Inflammatory macrophage (primary cell): ENCODE measurements at regions not wholly inside any gene's neighbourhood (a gene's known extent, or its start where the extent isn't known, plus 50 kb on each side); places are given as distances from the start of the nearest gene placed in this dataset.
A peak's percentile ranks its signal among the peaks of the same experiment; 100 is the strongest.
"Not testable (repeated sequence)": the region's sequence is repeated elsewhere in the genome, so short reads cannot be mapped to it uniquely, and the experiment has no call there.

Source experiments
- DNase-seq, 2 donors: peaks; one replicate each; pipeline ENCODE4 v3.0.0-alpha.2; 2020 to 2022

GRCh38 chr5:4020400-4020799 lies 424.8 kb downstream of the IRX1 start:
- DNase-seq = no peak

GRCh38 chr5:4022056-4022670 lies 426.5 kb downstream of the IRX1 start:
- DNase-seq = no peak

GRCh38 chr5:4023091-4023752 lies 427.6 kb downstream of the IRX1 start:
- DNase-seq = no peak

- no peak for DNase-seq
Observed at GRCh38 chr5:4023753-4024335, 428.2 kb downstream of the IRX1 start.

- DNase-seq = no peak
Observed at GRCh38 chr5:4027088-4027734, 431.6 kb downstream of the IRX1 start.

GRCh38 chr5:4028384-4028783 lies 432.8 kb downstream of the IRX1 start:
- DNase-seq = no peak

GRCh38 chr5:4033546-4033945 lies 437.9 kb downstream of the IRX1 start:
- not testable (repeated sequence) for DNase-seq

GRCh38 chr5:4036861-4037260 lies 441.2 kb downstream of the IRX1 start:
- no peak for DNase-seq

- DNase-seq = no peak
Observed at GRCh38 chr5:4038994-4039393, 443.4 kb downstream of the IRX1 start.

GRCh38 chr5:4042311-4042710 lies 446.7 kb downstream of the IRX1 start:
- DNase-seq = peak in 1 of 2 donors; percentile 19

- DNase-seq = no peak
Observed at GRCh38 chr5:4043135-4043534, 447.5 kb downstream of the IRX1 start.

GRCh38 chr5:4044881-4045280 lies 449.2 kb downstream of the IRX1 start:
- DNase-seq = no peak

GRCh38 chr5:4048398-4048797 lies 452.8 kb downstream of the IRX1 start:
- DNase-seq = no peak

GRCh38 chr5:4050203-4050602 lies 454.6 kb downstream of the IRX1 start:
- no peak for DNase-seq

- DNase-seq = no peak
Observed at GRCh38 chr5:4053136-4053535, 457.5 kb downstream of the IRX1 start.

GRCh38 chr5:4054092-4054491 lies 458.5 kb downstream of the IRX1 start:
- DNase-seq = no peak

- no peak for DNase-seq
Observed at GRCh38 chr5:4058899-4059298, 463.3 kb downstream of the IRX1 start.

- no peak for DNase-seq
Observed at GRCh38 chr5:4065472-4066320, 470.1 kb downstream of the IRX1 start.

- DNase-seq = no peak
Observed at GRCh38 chr5:4068171-4068570, 472.5 kb downstream of the IRX1 start.

- DNase-seq = no peak
Observed at GRCh38 chr5:4078544-4078943, 482.9 kb downstream of the IRX1 start.

GRCh38 chr5:4079831-4080230 lies 484.2 kb downstream of the IRX1 start:
- DNase-seq = no peak

GRCh38 chr5:4080370-4080769 lies 484.7 kb downstream of the IRX1 start:
- DNase-seq = no peak

GRCh38 chr5:4081059-4081458 lies 485.4 kb downstream of the IRX1 start:
- DNase-seq = no peak
